ENCODE measurements at regions not wholly inside any gene's neighbourhood (a gene's known extent, or its start where the extent isn't known, plus 50 kb on each side); places are given as distances from the start of the nearest gene placed in this dataset.

GRCh38 chr4:153901220-153901619 lies 112.3 kb upstream of the SFRP2 start:
- CTCF ChIA-PET: no interaction called here
- no peak for TF ChIP-seq LEF1 (IDR thresholded peaks at IDR 0.05; ENCODE audit: borderline replicate concordance)
- no peak for TF ChIP-seq FOXM1 (IDR thresholded peaks at IDR 0.05; ENCODE audit: borderline replicate concordance)
- no peak for TF ChIP-seq FOXA1 (IDR thresholded peaks at IDR 0.05)
- TF ChIP-seq BHLHE40 (IDR thresholded peaks at IDR 0.05; ENCODE audit: borderline replicate concordance): no peak
- TF ChIP-seq HDGF (IDR thresholded peaks at IDR 0.05; ENCODE audit: borderline replicate concordance): no peak
- TF ChIP-seq TARDBP (IDR thresholded peaks at IDR 0.05): no peak
- TF ChIP-seq NFRKB (IDR thresholded peaks at IDR 0.05): no peak
- no peak for TF ChIP-seq SUZ12 (IDR thresholded peaks at IDR 0.05)
- TF ChIP-seq ARNT (IDR thresholded peaks at IDR 0.05): no peak
- no peak for TF ChIP-seq FOXK2 (IDR thresholded peaks at IDR 0.05)
- TF ChIP-seq SP1 (IDR thresholded peaks at IDR 0.05): no peak
- TF ChIP-seq L3MBTL2 (conservative IDR thresholded peaks at IDR 0.05): no peak
- no peak for TF ChIP-seq ELF4 (IDR thresholded peaks at IDR 0.05)
- no peak for TF ChIP-seq CTBP1 (IDR thresholded peaks at IDR 0.05; ENCODE audit: borderline replicate concordance)
- TF ChIP-seq ZNF384 (IDR thresholded peaks at IDR 0.05): no peak
- no peak for DNase-seq (ENCODE audit: extremely low spot score)
- POLR2A ChIA-PET: no interaction called here

- no peak for TF ChIP-seq SUZ12 (IDR thresholded peaks at IDR 0.05)
- no peak for TF ChIP-seq FOXM1 (IDR thresholded peaks at IDR 0.05; ENCODE audit: borderline replicate concordance)
- TF ChIP-seq FOXA1 (IDR thresholded peaks at IDR 0.05): no peak
- no peak for TF ChIP-seq TARDBP (IDR thresholded peaks at IDR 0.05)
- no peak for TF ChIP-seq ZNF384 (IDR thresholded peaks at IDR 0.05)
- TF ChIP-seq CTBP1 (IDR thresholded peaks at IDR 0.05; ENCODE audit: borderline replicate concordance): no peak
- TF ChIP-seq HDGF (IDR thresholded peaks at IDR 0.05; ENCODE audit: borderline replicate concordance): no peak
- TF ChIP-seq PKNOX1 (IDR thresholded peaks at IDR 0.05): no peak
- TF ChIP-seq ARNT (IDR thresholded peaks at IDR 0.05): no peak
- no peak for TF ChIP-seq ELF4 (IDR thresholded peaks at IDR 0.05)
- TF ChIP-seq FOXK2 (IDR thresholded peaks at IDR 0.05): no peak
- TF ChIP-seq L3MBTL2 (conservative IDR thresholded peaks at IDR 0.05): no peak
- no peak for TF ChIP-seq BHLHE40 (IDR thresholded peaks at IDR 0.05; ENCODE audit: borderline replicate concordance)
- no peak for TF ChIP-seq SP1 (IDR thresholded peaks at IDR 0.05)
- no peak for TF ChIP-seq NFRKB (IDR thresholded peaks at IDR 0.05)
- TF ChIP-seq LEF1 (IDR thresholded peaks at IDR 0.05; ENCODE audit: borderline replicate concordance): no peak
- DNase-seq (ENCODE audit: extremely low spot score): no peak
- ChIA-PET CTCF (no interaction called here), POLR2A (no interaction called here)
These were observed 111.5 kb upstream of the SFRP2 start for GRCh38 chr4:153900426-153900825.

GRCh38 chr4:153890761-153891160 lies 101.9 kb upstream of the SFRP2 start:
- ChIA-PET POLR2A (no interaction called here), CTCF (interaction anchor here (0.6 kb wide), 1 partner anchor 103 kb away, joined by 3 read pairs; no protein-coding TSS in a partner anchor)
- TF ChIP-seq LEF1 (IDR thresholded peaks at IDR 0.05; ENCODE audit: borderline replicate concordance): no peak
- no peak for TF ChIP-seq TARDBP (IDR thresholded peaks at IDR 0.05)
- no peak for TF ChIP-seq ZNF384 (IDR thresholded peaks at IDR 0.05)
- TF ChIP-seq SUZ12 (IDR thresholded peaks at IDR 0.05): no peak
- TF ChIP-seq FOXM1 (IDR thresholded peaks at IDR 0.05; ENCODE audit: borderline replicate concordance): no peak
- no peak for TF ChIP-seq FOXA1 (IDR thresholded peaks at IDR 0.05)
- TF ChIP-seq PKNOX1 (IDR thresholded peaks at IDR 0.05): no peak
- TF ChIP-seq ARNT (IDR thresholded peaks at IDR 0.05): no peak
- no peak for TF ChIP-seq L3MBTL2 (conservative IDR thresholded peaks at IDR 0.05)
- TF ChIP-seq HDGF (IDR thresholded peaks at IDR 0.05; ENCODE audit: borderline replicate concordance): no peak
- no peak for TF ChIP-seq NFRKB (IDR thresholded peaks at IDR 0.05)
- no peak for TF ChIP-seq ELF4 (IDR thresholded peaks at IDR 0.05)
- TF ChIP-seq BHLHE40 (IDR thresholded peaks at IDR 0.05; ENCODE audit: borderline replicate concordance): no peak
- no peak for DNase-seq (ENCODE audit: extremely low spot score)

- no peak for DNase-seq (ENCODE audit: extremely low spot score)
- POLR2A ChIA-PET: no interaction called here
- TF ChIP-seq TARDBP (IDR thresholded peaks at IDR 0.05) (no peak), NFRKB (IDR thresholded peaks at IDR 0.05) (no peak), LEF1 (IDR thresholded peaks at IDR 0.05; ENCODE audit: borderline replicate concordance) (no peak), SP1 (IDR thresholded peaks at IDR 0.05) (no peak), HDGF (IDR thresholded peaks at IDR 0.05; ENCODE audit: borderline replicate concordance) (no peak), SUZ12 (IDR thresholded peaks at IDR 0.05) (no peak), FOXM1 (IDR thresholded peaks at IDR 0.05; ENCODE audit: borderline replicate concordance) (no peak), ELF4 (IDR thresholded peaks at IDR 0.05) (no peak), FOXK2 (IDR thresholded peaks at IDR 0.05) (no peak), FOXA1 (IDR thresholded peaks at IDR 0.05) (no peak)
- CTCF ChIA-PET: no interaction called here
These were observed 98.3 kb upstream of the SFRP2 start for GRCh38 chr4:153887217-153887616.

- POLR2A ChIA-PET: no interaction called here
- CTCF ChIA-PET: no interaction called here
- DNase-seq (ENCODE audit: extremely low spot score): no peak
- no peak for TF ChIP-seq SP1 (IDR thresholded peaks at IDR 0.05)
- TF ChIP-seq ARNT (IDR thresholded peaks at IDR 0.05): no peak
- TF ChIP-seq CTBP1 (IDR thresholded peaks at IDR 0.05; ENCODE audit: borderline replicate concordance): no peak
- TF ChIP-seq FOXM1 (IDR thresholded peaks at IDR 0.05; ENCODE audit: borderline replicate concordance): no peak
- no peak for TF ChIP-seq SUZ12 (IDR thresholded peaks at IDR 0.05)
- no peak for TF ChIP-seq ELF4 (IDR thresholded peaks at IDR 0.05)
- TF ChIP-seq HDGF (IDR thresholded peaks at IDR 0.05; ENCODE audit: borderline replicate concordance): no peak
- no peak for TF ChIP-seq TARDBP (IDR thresholded peaks at IDR 0.05)
- TF ChIP-seq LEF1 (IDR thresholded peaks at IDR 0.05; ENCODE audit: borderline replicate concordance): no peak
- TF ChIP-seq PKNOX1 (IDR thresholded peaks at IDR 0.05): no peak
- TF ChIP-seq ZNF384 (IDR thresholded peaks at IDR 0.05): no peak
- TF ChIP-seq NFRKB (IDR thresholded peaks at IDR 0.05): no peak
- no peak for TF ChIP-seq FOXA1 (IDR thresholded peaks at IDR 0.05)
- TF ChIP-seq BHLHE40 (IDR thresholded peaks at IDR 0.05; ENCODE audit: borderline replicate concordance): no peak
- TF ChIP-seq FOXK2 (IDR thresholded peaks at IDR 0.05): no peak
These were observed 95.4 kb upstream of the SFRP2 start for GRCh38 chr4:153884325-153884724.

GRCh38 chr4:153880983-153881382 lies 92.1 kb upstream of the SFRP2 start:
- DNase-seq (ENCODE audit: extremely low spot score): no peak
- ChIA-PET CTCF (no interaction called here), POLR2A (no interaction called here)
- TF ChIP-seq L3MBTL2 (conservative IDR thresholded peaks at IDR 0.05): no peak
- TF ChIP-seq SUZ12 (IDR thresholded peaks at IDR 0.05): no peak
- no peak for TF ChIP-seq ZNF384 (IDR thresholded peaks at IDR 0.05)
- no peak for TF ChIP-seq FOXA1 (IDR thresholded peaks at IDR 0.05)
- no peak for TF ChIP-seq ELF4 (IDR thresholded peaks at IDR 0.05)
- TF ChIP-seq CTBP1 (IDR thresholded peaks at IDR 0.05; ENCODE audit: borderline replicate concordance): no peak
- TF ChIP-seq SP1 (IDR thresholded peaks at IDR 0.05): no peak
- TF ChIP-seq BHLHE40 (IDR thresholded peaks at IDR 0.05; ENCODE audit: borderline replicate concordance): no peak
